Endothelial cell of umbilical vein (primary cell): ENCODE measurements at regions not wholly inside any gene's neighbourhood (a gene's known extent, or its start where the extent isn't known, plus 50 kb on each side); places are given as distances from the start of the nearest gene placed in this dataset.
A peak's percentile ranks its signal among the peaks of the same experiment; 100 is the strongest.

Experiments used
- BruUV-seq: library from RNA; stranded (reverse); fragments of 400-500 nt; replicated peaks from 2 replicates; lab custom pipeline; 2021; lab: Mats Ljungman, UMichigan
- CTCF ChIA-PET: fragments of 300-600, 350-600 bp; sonication (Branson Sonifier 250); formaldehyde crosslinking; loops from one replicate; lab custom pipeline; 2021; ENCODE audit warnings: antibody characterized with exemption, inconsistent platforms; lab: Charles Lee
- POLR2A ChIA-PET: fragments of 300-600, 350-600 bp; sonication (Branson Sonifier 250); formaldehyde crosslinking; loops from one replicate; lab custom pipeline; 2021; ENCODE audit warnings: antibody characterized with exemption, inconsistent platforms; lab: Charles Lee
- DNase-seq: peaks from one replicate; pipeline ENCODE4 v3.0.0-alpha.2; 2011; ENCODE audit warnings: low read depth, low spot score
- FAIRE-seq: peaks from 2 replicates; lab custom pipeline; 2011; peaks lifted over from hg19 to GRCh38; lab: Jason Lieb, UNC
- H2AFZ ChIP-seq: 2 replicates; pipeline ENCODE4 v1.6.0; 2012; ENCODE audit warnings: low read depth, low read length, control low read depth, inconsistent platforms
- H3K27ac ChIP-seq: 2 replicates; pipeline ENCODE4 v1.5.1; 2011; ENCODE audit warnings: low read depth, mild to moderate bottlenecking, control low read depth, low read length, moderate library complexity; ENCODE audit not compliant: insufficient read depth
- H3K27me3 ChIP-seq, 2 experiments: 2 replicates each; pipeline versions ENCODE4 v1.6.0 to v1.6.1; 2011; ENCODE audit warnings: low read length in 2 of 2, mixed read lengths in 1 of 2; ENCODE audit not compliant: control insufficient read depth in 2 of 2, insufficient read depth in 2 of 2
- H3K36me3 ChIP-seq, 2 experiments: 2 replicates in 1 of 2; 3 replicates in 1 of 2; pipeline ENCODE4 v1.5.1; 2011; ENCODE audit warnings: low read length in 2 of 2, mild to moderate bottlenecking in 1 of 2, moderate library complexity in 1 of 2; ENCODE audit not compliant: control insufficient read depth in 2 of 2, insufficient read depth in 2 of 2; ENCODE audit errors: extremely low read depth in 1 of 2
- H3K4me1 ChIP-seq: 3 replicates; pipeline ENCODE4 v1.5.1; 2011; ENCODE audit warnings: mild to moderate bottlenecking, low read length; ENCODE audit not compliant: control insufficient read depth, insufficient read depth; ENCODE audit errors: extremely low read depth
- H3K4me2 ChIP-seq: 2 replicates; pipeline ENCODE4 v1.6.1; 2011; ENCODE audit warnings: low read length, control low read depth, mixed read lengths; ENCODE audit not compliant: insufficient read depth
- H3K4me3 ChIP-seq, 3 experiments: fragments of 200-600 bp in 1 of 3; sonication (generic), shearing (Covaris generic) in 1 of 3; replicated peaks in 1 of 3; 2 replicates each; pipeline ENCODE4 v1.5.1; 2011 to 2016; ENCODE audit warnings: control low read depth in 3 of 3, low read length in 3 of 3, mild to moderate bottlenecking in 2 of 3, inconsistent platforms in 1 of 3, low read depth in 1 of 3, moderate library complexity in 1 of 3; ENCODE audit not compliant: insufficient read depth in 1 of 3
- H3K79me2 ChIP-seq: 2 replicates; pipeline ENCODE4 v1.6.0; 2012; ENCODE audit warnings: low read length, inconsistent platforms; ENCODE audit not compliant: control insufficient read depth, insufficient read depth
- H3K9ac ChIP-seq: replicated peaks from 2 replicates; pipeline ENCODE3; 2011; ENCODE audit warnings: low read length, control low read depth; ENCODE audit not compliant: insufficient read depth; ENCODE audit errors: extremely low read depth
- H3K9me1 ChIP-seq: replicated peaks from 3 replicates; pipeline ENCODE4 v1.6.0; 2011; ENCODE audit warnings: mild to moderate bottlenecking, low read length; ENCODE audit not compliant: control insufficient read depth, insufficient read depth; ENCODE audit errors: extremely low read depth
- H3K9me3 ChIP-seq: replicated peaks from 2 replicates; pipeline ENCODE4 v1.5.1; 2012; ENCODE audit warnings: low read length, inconsistent platforms; ENCODE audit not compliant: control insufficient read depth, insufficient read depth
- H4K20me1 ChIP-seq: replicated peaks from 2 replicates; pipeline ENCODE3; 2011; ENCODE audit warnings: mild to moderate bottlenecking, low read length; ENCODE audit not compliant: control insufficient read depth, insufficient read depth; ENCODE audit errors: extremely low read depth
- CTCF ChIP-seq, 2 donors: IDR thresholded peaks; 1 replicate in 1 of 2; 2 replicates in 1 of 2; pipeline ENCODE4 v1.5.1; 2011; ENCODE audit warnings: low read length in 2 of 2, mild to moderate bottlenecking in 2 of 2, moderate library complexity in 2 of 2, control low read depth in 1 of 2, inconsistent platforms in 1 of 2, low read depth in 1 of 2; ENCODE audit not compliant: insufficient read depth in 1 of 2; ENCODE audit errors: extremely low read depth in 1 of 2
- EZH2 ChIP-seq: IDR thresholded peaks from 2 replicates; pipeline ENCODE4 v1.6.1; 2012; ENCODE audit warnings: borderline replicate concordance, low read depth, mild to moderate bottlenecking, moderate library complexity, low read length, inconsistent platforms; ENCODE audit not compliant: severe bottlenecking
- FOS ChIP-seq: IDR thresholded peaks from 2 replicates; pipeline ENCODE4 v1.6.1; 2011; ENCODE audit warnings: mild to moderate bottlenecking, low read length, moderate library complexity, borderline replicate concordance; ENCODE audit not compliant: insufficient read depth
- GATA2 ChIP-seq: IDR thresholded peaks from 2 replicates; pipeline ENCODE4 v1.7.0; 2011; ENCODE audit warnings: low read depth, mild to moderate bottlenecking, moderate library complexity, mixed read lengths, low read length; ENCODE audit not compliant: insufficient read length, insufficient read depth
- JUN ChIP-seq: IDR thresholded peaks from 2 replicates; pipeline ENCODE4 v1.6.1; 2011; ENCODE audit warnings: borderline replicate concordance, low read depth; ENCODE audit not compliant: insufficient read length, insufficient read depth
- MAX ChIP-seq: IDR thresholded peaks from 2 replicates; pipeline ENCODE4 v1.6.1; 2011; ENCODE audit not compliant: insufficient read depth, insufficient read length
- MYC ChIP-seq: IDR thresholded peaks from one replicate; pipeline ENCODE4 v1.6.1; 2011; ENCODE audit warnings: mild to moderate bottlenecking, low read depth, low read length
- POLR2A ChIP-seq: IDR thresholded peaks from 2 replicates; pipeline ENCODE4 v1.6.1; 2012; ENCODE audit warnings: low read depth, mild to moderate bottlenecking, control low read depth, low read length
- POLR2AphosphoS5 ChIP-seq: IDR thresholded peaks from 2 replicates; pipeline ENCODE4 v1.6.1; 2012; ENCODE audit warnings: low read depth, mild to moderate bottlenecking, control low read depth, low read length, moderate library complexity; ENCODE audit not compliant: insufficient read depth
- dilution Hi-C: fragments of 300-500 bp; cut with MboI; formaldehyde crosslinking; loops from one replicate; pipeline ENCODE4 v1.15.0; 2019; ENCODE audit warnings: low sequenced_read_pairs; ENCODE audit not compliant: extremely low pct_ligation_motif_present
- intact Hi-C: fragments of 100-400 bp; cut with micrococcal nuclease; formaldehyde crosslinking; loops from one replicate; pipeline ENCODE4 v1.10.0; 2022

- Histone ChIP-seq H3K9ac (no peak overlapping the region), H3K4me3 (no peak overlapping the region), H3K27me3 (no peaks in the 10 kb centered on the region), H3K4me1 (peaks cover 28% of the 10 kb centered on the region), H3K27ac (no peak overlapping the region), H3K36me3 (no peaks in the 10 kb centered on the region), H4K20me1 (no peaks in the 10 kb centered on the region), H3K79me2 (no peaks in the 10 kb centered on the region), H3K9me1 (no peaks in the 10 kb centered on the region), H2AFZ (no peak overlapping the region), H3K9me3 (no peaks in the 10 kb centered on the region), H3K4me2 (no peak overlapping the region)
- TF ChIP-seq MYC, result no peak
- intact Hi-C loops (loop anchor here (2.0 to 5.0 kb wide), 2 partner anchors 56 to 107 kb away; partner anchors contain the start of gene MEF2A), dilution Hi-C loops (no loop called here)
- BruUV-seq, result no TSS peak
- CTCF ChIA-PET, result no interaction called here
- FAIRE-seq (no peak), DNase-seq (no peak)
- POLR2A ChIA-PET, result no interaction called here
Measured at GRCh38 chr15:99508852-99509251, 56.9 kb upstream of the MEF2A start.

GRCh38 chr15:99509686-99510461 lies 55.9 kb upstream of the MEF2A start:
- FAIRE-seq (no peak), DNase-seq (peak; percentile 29)
- CTCF ChIA-PET, result no interaction called here
- no peak overlapping the region for H3K4me3 ChIP-seq
- H3K36me3 ChIP-seq, result no peaks in the 10 kb centered on the region
- BruUV-seq, result no TSS peak
- no peak overlapping the region for H3K27ac ChIP-seq
- H3K4me1 ChIP-seq, result peaks cover 23% of the 10 kb centered on the region
- H3K9me1 ChIP-seq, result no peaks in the 10 kb centered on the region
- no peaks in the 10 kb centered on the region for H3K79me2 ChIP-seq
- H3K9me3 ChIP-seq, result no peaks in the 10 kb centered on the region
- no peaks in the 10 kb centered on the region for H3K27me3 ChIP-seq
- H4K20me1 ChIP-seq, result no peaks in the 10 kb centered on the region
- H3K9ac ChIP-seq, result no peak overlapping the region
- intact Hi-C loops (loop anchor here (2.0 to 5.0 kb wide), 2 partner anchors 55 to 108 kb away; partner anchors contain the start of gene MEF2A), dilution Hi-C loops (no loop called here)
- no peak for TF ChIP-seq MYC
- no peak for TF ChIP-seq POLR2A
- TF ChIP-seq EZH2, result no peak
- TF ChIP-seq GATA2, result no peak
- TF ChIP-seq MAX, result no peak
- no peak for TF ChIP-seq CTCF (IDR thresholded peaks at IDR 0.05; ENCODE audit: extremely low read depth in 1 of 2, insufficient read depth in 1 of 2, low read depth in 1 of 2, low read length in 2 of 2)
- TF ChIP-seq JUN, result no peak
- TF ChIP-seq POLR2AphosphoS5, result no peak
- TF ChIP-seq FOS, result no peak
- POLR2A ChIA-PET, result no interaction called here
- no peak overlapping the region for H3K4me2 ChIP-seq
- H2AFZ ChIP-seq, result no peak overlapping the region
